RWPE1 (cell line): ENCODE measurements at regions not wholly inside any gene's neighbourhood (a gene's known extent, or its start where the extent isn't known, plus 50 kb on each side); places are given as distances from the start of the nearest gene placed in this dataset.

ENCODE experiments used
- CTCF ChIA-PET: fragments of 350-600 bp; sonication (Branson Sonifier 250); formaldehyde crosslinking; extraction: SDS; loops from one replicate; lab custom pipeline; 2021; lab: Yijun Ruan, JAX
- POLR2A ChIA-PET: fragments of 400-600 bp; formaldehyde crosslinking; extraction: SDS; loops from one replicate; lab custom pipeline; 2020; ENCODE audit warnings: antibody characterized with exemption; ENCODE audit not compliant: low non-redundant PET; lab: Yijun Ruan, JAX
- DNase-seq: peaks from one replicate; pipeline ENCODE4 v3.0.0; 2012; ENCODE audit warnings: low spot score
- H3K27ac ChIP-seq: fragments of 450-650 bp; 2 replicates; pipeline ENCODE4 v1.5.1; 2017
- CTCF ChIP-seq: fragments of 450-650 bp; conservative IDR thresholded peaks from 2 replicates; pipeline ENCODE4 v1.5.1; 2017; ENCODE audit warnings: low read depth, mild to moderate bottlenecking

- POLR2A ChIA-PET: no interaction called here
- no peak for DNase-seq
- no peak for TF ChIP-seq CTCF
- CTCF ChIA-PET: interaction anchor here (0.6 kb wide), 1 partner anchor 1088 kb away, joined by 3 read pairs; no protein-coding TSS in a partner anchor
- H3K27ac ChIP-seq: no peak overlapping the region
Measured at GRCh38 chr2:152246686-152247336, 71.2 kb upstream of the STAM2 start.

- ChIA-PET POLR2A (no interaction called here), CTCF (interaction anchor here (0.6 kb wide), 1 partner anchor 1089 kb away, joined by 3 read pairs; no protein-coding TSS in a partner anchor)
- no peak for DNase-seq
- no peak overlapping the region for H3K27ac ChIP-seq
- no peak for TF ChIP-seq CTCF
Measured at GRCh38 chr2:152247337-152247695, 71.8 kb upstream of the STAM2 start.

GRCh38 chr2:152250421-152251100 is 75.0 kb upstream of the STAM2 start:
- no peak for DNase-seq
- POLR2A ChIA-PET: no interaction called here
- CTCF ChIA-PET: no interaction called here
- H3K27ac ChIP-seq: no peak overlapping the region
- TF ChIP-seq CTCF: no peak

- ChIA-PET CTCF (no interaction called here), POLR2A (no interaction called here)
- no peak overlapping the region for H3K27ac ChIP-seq
- TF ChIP-seq CTCF: no peak
- no peak for DNase-seq
Measured at GRCh38 chr2:152251211-152251610, 75.6 kb upstream of the STAM2 start.

GRCh38 chr2:152251811-152252210 is 76.2 kb upstream of the STAM2 start:
- DNase-seq: no peak
- TF ChIP-seq CTCF: no peak

GRCh38 chr2:152254486-152254885 is 78.9 kb upstream of the STAM2 start:
- no peak for TF ChIP-seq CTCF
- POLR2A ChIA-PET: no interaction called here
- CTCF ChIA-PET: no interaction called here
- H3K27ac ChIP-seq: no peak overlapping the region
- no peak for DNase-seq

More at GRCh38 chr2:152251811-152252210, 76.2 kb upstream of the STAM2 start:
- CTCF ChIA-PET: no interaction called here
- no peak overlapping the region for H3K27ac ChIP-seq
- POLR2A ChIA-PET: no interaction called here
